ENCODE measurements at regions not wholly inside any gene's neighbourhood (a gene's known extent, or its start where the extent isn't known, plus 50 kb on each side); places are given as distances from the start of the nearest gene placed in this dataset.
A peak's percentile ranks its signal among the peaks of the same experiment; 100 is the strongest.

DNA sequence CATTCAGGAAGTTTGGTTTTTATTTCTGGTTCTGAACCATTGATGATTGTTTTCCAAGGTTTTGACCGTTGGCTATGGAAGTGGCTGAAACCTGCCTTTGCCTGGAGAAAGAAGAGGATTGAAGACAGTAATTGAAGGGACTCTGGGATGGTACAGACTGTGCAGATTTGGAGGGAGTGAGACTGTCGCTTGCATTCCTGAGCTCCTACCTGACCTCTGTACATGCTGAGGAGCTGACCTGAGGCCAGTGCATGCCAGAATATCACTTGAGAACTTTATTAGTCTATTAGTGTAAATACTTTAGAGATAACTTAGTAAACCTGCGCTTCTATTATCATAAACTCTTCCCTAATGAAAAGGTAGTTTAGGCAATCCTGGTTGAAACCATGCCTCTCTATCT is 276.4 kb downstream of the IRS2 start:
- Mint-ChIP-seq H3K27ac (no peak overlapping the region), H3K4me1 (no peaks in the 10 kb centered on the region), H3K36me3 (peaks cover 2% of the 10 kb centered on the region), H3K4me3 (no peak overlapping the region), H3K27me3 (peaks cover 5% of the 10 kb centered on the region), H3K9me3 (peaks cover 5 to 9% (median 6%) of the 10 kb centered on the region in 3 donors)

DNA sequence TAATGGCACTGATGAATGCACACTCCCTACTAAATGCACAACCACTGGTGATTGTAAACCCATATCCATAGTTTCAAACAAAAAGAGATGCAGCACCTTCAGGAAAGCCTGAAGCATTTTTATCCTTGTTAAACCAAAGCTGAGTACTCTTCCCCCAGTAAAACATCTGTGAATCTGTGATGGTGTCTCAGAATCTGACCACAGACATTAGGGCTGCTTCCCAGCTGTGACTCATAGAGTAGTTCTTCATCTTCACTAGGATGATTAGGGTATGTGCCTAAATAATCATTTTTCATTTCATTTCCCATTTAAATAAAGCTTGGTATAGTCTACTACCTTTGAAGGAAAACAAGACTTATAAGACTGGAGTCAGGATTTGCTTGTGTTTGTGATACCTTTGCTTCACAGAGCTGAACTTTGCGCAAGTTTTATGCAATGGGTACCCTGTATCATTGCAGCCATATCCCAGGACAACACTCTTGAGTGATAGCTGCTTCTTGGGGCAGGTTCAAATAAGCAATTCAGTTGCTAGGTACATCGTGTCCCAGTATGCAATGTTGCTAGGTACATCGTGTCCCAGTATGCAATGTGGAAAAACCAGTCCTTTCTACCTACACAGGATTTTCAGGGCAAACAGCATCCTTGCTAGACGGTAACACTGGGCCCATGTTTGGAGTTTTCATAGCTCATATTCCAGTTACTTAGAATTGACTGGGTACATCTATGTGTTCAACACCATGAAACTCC is 277.1 kb downstream of the IRS2 start:
- Mint-ChIP-seq H3K9me3 (peaks cover 5 to 9% (median 8%) of the 10 kb centered on the region in 3 donors), H3K4me1 (no peaks in the 10 kb centered on the region), H3K27me3 (peaks cover 5% of the 10 kb centered on the region), H3K4me3 (no peak overlapping the region), H3K36me3 (peaks cover 2% of the 10 kb centered on the region), H3K27ac (no peak overlapping the region)

DNA sequence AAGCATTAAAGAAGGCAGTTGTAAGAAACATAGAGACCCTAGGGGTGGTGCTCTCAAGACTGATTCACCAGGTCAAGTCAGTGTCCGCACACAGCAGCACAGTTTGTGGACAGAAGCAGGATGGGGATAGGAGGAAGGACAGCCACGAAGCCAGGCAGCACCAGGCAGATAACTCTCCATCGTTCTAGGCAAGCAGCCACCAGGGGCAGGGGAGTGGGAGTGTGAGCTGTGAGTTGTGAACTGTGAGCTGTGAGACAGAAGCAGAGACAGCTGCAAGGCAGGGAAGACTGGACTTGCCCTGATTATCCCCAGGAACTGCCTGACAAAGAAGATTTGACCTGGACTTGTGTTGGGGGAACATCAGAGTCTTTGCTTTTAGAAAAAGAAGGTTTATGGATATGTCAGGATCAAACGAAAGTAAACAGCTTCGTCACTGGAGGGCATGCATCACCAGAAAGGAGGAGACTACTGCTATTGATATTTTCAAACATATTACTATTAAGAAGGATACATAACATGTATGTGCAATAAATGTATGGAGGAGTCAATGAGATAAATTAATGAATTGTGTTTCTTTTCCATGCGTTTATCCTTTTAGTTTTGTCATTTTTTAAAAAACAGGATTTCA is 286.1 kb downstream of the IRS2 start:
- Mint-ChIP-seq H3K9me3 (peaks cover 2 to 7% (median 4%) of the 10 kb centered on the region in 3 donors), H3K27me3 (no peaks in the 10 kb centered on the region), H3K36me3 (no peaks in the 10 kb centered on the region), H3K4me1 (no peaks in the 10 kb centered on the region), H3K27ac (no peak overlapping the region), H3K4me3 (no peak overlapping the region)

DNA sequence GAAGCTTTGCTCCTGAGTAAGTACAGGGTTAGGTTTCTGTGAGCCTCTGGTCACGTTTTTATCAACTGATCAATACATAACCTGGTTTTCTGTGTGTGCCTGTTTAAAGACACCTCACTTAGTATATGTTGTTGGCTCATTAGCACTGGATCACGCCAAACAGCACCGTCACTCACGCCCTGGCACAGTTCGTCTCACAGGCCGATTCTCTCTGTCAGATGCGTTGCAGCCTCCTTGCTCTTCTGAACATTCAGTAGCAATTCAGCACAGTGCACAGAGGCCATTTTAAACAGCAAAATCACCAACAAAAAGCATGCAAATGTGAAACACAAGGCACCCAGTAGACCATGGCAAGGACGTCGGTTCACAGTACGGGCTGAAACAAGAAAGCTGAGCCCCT is 288.5 kb downstream of the IRS2 start:
- H3K36me3 Mint-ChIP-seq = no peaks in the 10 kb centered on the region
- no peaks in the 10 kb centered on the region for H3K4me1 Mint-ChIP-seq
- H3K9me3 Mint-ChIP-seq = peaks cover 0 to 1% (median 0%) of the 10 kb centered on the region in 3 donors
- H3K27ac Mint-ChIP-seq = no peak overlapping the region
- H3K4me3 Mint-ChIP-seq = no peak overlapping the region
- H3K27me3 Mint-ChIP-seq = no peaks in the 10 kb centered on the region

DNA sequence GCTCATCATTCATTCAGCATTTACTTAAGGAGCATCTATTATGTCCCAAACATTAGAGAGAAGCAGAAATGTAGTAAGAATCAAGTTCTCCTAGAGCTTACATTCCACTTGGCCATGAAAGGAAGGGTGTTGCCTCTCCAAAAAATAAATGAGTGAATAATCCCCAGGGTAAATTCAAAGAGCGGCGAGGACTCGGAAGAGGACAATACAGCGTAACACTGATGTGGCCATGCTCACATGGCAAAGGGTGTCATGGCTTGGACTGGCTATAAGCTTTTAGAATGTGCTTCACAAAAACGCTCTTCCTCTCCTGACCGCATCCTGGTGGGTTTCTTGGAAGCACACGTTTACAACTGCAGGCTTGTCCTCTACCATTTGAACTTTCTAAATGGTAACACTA is 290.2 kb downstream of the IRS2 start:
- Mint-ChIP-seq H3K4me3 (peak overlapping the region in 1 of 4 donors; percentile 28), H3K4me1 (no peaks in the 10 kb centered on the region), H3K36me3 (no peaks in the 10 kb centered on the region), H3K9me3 (no peaks in the 10 kb centered on the region), H3K27ac (no peak overlapping the region), H3K27me3 (no peaks in the 10 kb centered on the region)

DNA sequence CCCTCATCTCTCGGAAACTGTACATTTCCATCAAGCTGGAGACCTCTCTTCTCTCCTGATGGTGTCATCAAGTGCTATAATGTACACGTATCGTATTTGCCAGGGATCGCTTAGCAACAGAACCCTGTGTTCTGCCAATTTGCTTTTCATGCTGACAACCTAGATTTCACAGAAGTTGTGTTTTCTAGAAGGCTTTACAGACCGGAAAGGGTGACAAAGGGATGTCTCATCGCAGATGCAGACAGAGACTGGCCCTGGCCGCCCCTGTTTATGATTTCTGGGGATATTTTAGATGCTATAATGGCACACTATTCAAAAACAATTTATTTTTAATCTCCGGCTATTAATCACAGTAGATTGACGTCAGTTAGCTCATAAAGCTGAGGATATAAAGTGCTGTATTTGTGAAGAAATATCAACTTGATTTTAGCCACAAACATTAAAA is 291.4 kb downstream of the IRS2 start:
- H3K9me3 Mint-ChIP-seq = no peaks in the 10 kb centered on the region
- no peaks in the 10 kb centered on the region for H3K36me3 Mint-ChIP-seq
- no peak overlapping the region for H3K4me3 Mint-ChIP-seq
- peak overlapping the region in 1 of 3 donors; percentile 48 for H3K27ac Mint-ChIP-seq
- H3K27me3 Mint-ChIP-seq = no peaks in the 10 kb centered on the region
- H3K4me1 Mint-ChIP-seq = no peaks in the 10 kb centered on the region

DNA sequence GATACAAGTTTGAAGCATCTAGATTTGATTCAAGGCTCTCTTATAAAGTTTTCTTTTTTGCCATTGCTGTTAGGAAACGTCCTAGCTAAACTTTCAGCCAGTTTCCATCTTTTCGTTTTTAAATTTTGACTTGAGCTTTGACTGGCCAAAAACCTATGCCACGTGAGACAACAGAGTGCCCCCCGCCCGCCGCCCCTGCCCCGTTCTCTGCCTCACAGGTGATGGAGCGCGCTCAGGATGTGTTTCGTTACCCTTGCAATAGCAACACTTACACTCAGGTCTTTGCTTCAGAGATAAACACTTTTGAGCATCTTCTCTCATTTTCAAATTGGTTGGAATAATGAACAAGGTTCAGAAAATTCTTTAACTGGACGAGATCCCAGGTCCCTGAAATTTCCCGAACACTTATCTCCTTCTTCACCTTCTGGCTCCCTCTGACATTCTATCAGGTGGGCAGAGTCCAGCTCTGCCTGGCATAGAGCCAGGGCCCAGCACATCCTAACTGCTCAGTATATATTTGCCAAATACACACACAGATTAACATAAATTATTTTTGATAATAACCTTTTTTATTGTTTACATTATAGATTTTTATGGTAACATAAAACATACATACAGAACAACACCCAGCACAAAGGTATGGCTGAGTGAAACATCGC is 301.1 kb downstream of the IRS2 start:
- Mint-ChIP-seq H3K9me3 (peaks cover 0 to 4% (median 3%) of the 10 kb centered on the region in 3 donors), H3K4me1 (no peaks in the 10 kb centered on the region), H3K36me3 (no peaks in the 10 kb centered on the region), H3K4me3 (peak overlapping the region in 1 of 4 donors; percentile 45), H3K27me3 (peaks cover 2% of the 10 kb centered on the region), H3K27ac (no peak overlapping the region)

DNA sequence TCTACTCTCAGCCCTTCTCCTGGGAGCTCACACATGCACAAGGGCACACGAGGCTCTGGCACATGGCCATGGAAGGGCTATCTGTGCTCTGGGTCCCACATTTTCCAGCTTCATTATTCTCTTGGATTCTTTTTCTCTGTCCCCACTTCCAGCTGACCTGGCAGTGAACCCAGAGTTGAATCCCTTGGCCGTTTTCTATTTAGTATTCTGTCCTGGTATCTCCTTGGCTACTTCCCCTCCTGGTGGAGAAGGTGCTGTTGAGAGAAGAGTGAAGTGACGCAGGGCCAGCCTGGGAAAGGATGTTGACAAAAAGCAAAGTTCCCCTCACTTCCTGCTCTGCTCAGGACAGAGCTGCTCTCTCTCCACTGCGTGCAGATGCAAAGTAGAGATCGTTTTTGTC is 303.1 kb downstream of the IRS2 start:
- no peaks in the 10 kb centered on the region for H3K36me3 Mint-ChIP-seq
- H3K27ac Mint-ChIP-seq = no peak overlapping the region
- H3K4me3 Mint-ChIP-seq = no peak overlapping the region
- no peaks in the 10 kb centered on the region for H3K27me3 Mint-ChIP-seq
- no peaks in the 10 kb centered on the region for H3K4me1 Mint-ChIP-seq
- H3K9me3 Mint-ChIP-seq = peaks cover 0 to 5% (median 4%) of the 10 kb centered on the region in 3 donors

DNA sequence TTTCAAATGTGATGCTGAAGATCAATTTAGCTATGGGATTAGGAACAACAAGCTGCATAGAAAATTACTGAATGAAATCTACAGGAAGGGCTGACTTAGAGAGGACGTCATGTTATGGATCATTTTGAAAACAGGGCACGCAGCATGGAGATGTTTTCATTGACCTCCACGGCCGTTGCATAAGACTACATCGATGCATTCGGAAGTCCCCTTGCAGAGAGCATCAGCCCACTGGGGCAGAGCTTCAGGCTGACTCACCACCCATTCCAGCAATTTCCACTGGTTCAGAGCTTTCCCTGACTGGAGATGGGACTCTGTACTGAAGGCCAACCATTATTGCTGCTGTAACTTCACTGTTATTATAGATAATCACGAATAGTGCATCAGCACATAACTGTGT is 305.3 kb downstream of the IRS2 start:
- H3K36me3 Mint-ChIP-seq = no peaks in the 10 kb centered on the region
- H3K4me3 Mint-ChIP-seq = no peak overlapping the region
- no peaks in the 10 kb centered on the region for H3K27me3 Mint-ChIP-seq
- H3K4me1 Mint-ChIP-seq = no peaks in the 10 kb centered on the region
- H3K9me3 Mint-ChIP-seq = peaks cover 0 to 5% (median 2%) of the 10 kb centered on the region in 3 donors
- H3K27ac Mint-ChIP-seq = no peak overlapping the region

DNA sequence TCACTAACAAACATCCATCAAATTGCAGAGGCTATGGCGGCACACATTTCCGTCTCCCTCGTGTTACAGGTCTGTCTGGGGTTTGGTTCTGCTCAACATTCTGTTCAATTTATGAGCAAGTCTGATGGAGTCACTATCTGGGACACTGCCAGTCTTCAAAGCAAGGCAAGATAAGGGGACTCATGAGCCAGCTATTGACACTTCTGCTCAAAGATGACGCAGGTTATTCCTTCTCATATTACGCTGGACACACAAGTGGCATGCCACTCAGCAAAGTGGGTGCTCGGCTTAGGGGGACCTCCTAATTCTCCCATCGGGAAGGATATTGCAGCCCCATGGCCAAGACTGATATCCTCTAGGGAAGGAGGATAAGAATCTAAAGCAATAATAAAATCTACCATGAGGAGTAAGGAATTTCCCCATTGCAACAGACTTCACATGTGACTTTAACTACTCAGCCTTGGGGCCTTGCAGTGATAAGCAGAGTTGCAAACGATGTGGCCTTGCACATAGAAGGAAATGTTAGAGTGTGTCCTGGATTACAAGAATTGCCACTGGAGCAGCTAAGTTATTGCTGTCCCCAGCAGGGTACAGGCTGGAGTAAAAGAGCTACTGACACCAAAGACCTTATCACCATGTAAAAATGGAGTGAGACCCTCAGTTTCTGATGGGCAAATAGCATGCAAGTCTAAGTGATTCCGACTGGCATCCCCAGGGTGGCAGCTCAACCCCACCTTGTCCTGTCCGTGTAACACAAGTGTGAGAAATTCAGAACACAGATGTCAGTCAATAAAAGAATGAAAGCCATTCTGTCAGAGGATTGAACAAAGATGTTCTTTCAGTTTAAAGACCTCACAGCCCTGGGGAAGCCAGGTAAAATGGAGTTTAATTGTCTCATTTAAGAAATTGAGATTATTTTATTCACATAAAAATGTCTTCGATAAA is 306.1 kb downstream of the IRS2 start:
- H3K9me3 Mint-ChIP-seq = peaks cover 0 to 5% (median 2%) of the 10 kb centered on the region in 3 donors
- no peak overlapping the region for H3K27ac Mint-ChIP-seq
- no peaks in the 10 kb centered on the region for H3K4me1 Mint-ChIP-seq
- no peaks in the 10 kb centered on the region for H3K27me3 Mint-ChIP-seq
- H3K4me3 Mint-ChIP-seq = no peak overlapping the region
- no peaks in the 10 kb centered on the region for H3K36me3 Mint-ChIP-seq

DNA sequence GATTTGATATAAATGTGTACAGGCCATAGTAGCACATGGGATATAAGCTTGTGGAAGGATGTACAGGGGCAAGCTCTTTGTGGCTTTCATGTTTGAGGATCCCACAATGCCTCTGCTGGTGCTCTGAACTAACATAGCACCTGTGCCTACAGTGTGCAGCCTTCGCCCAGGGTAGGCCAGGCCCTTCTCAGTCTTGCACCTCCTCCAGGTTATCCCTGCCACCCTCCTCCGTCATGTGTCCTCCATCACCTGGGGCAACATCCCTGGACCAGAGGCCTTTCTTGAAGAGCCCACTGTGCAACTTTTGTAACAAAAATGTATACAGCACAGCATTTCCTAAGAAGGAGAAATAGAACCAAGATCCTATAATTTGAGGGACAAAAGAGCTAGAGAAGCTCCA is 306.8 kb downstream of the IRS2 start:
- Mint-ChIP-seq H3K27me3 (no peaks in the 10 kb centered on the region), H3K4me3 (no peak overlapping the region), H3K9me3 (peaks cover 0 to 5% (median 2%) of the 10 kb centered on the region in 3 donors), H3K27ac (no peak overlapping the region), H3K4me1 (no peaks in the 10 kb centered on the region), H3K36me3 (no peaks in the 10 kb centered on the region)

DNA sequence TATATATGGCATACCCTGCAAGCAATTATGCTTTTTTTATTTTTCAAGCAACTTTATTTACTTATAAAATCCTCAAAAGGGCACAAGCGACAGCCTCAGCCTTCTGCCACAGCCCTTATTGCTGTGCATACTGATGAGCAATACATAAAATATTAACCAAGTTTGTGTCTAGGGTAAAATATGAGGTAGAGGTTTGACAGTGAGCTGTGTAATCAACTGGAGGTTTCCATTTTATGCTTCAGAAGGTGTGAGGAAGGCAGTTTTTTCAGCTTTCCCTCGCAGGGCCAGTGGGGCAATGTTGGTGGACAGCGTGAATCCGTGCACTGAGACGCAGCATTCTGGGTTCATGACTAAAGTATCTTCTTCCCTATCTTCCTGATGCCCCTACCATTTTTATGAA is 310.4 kb downstream of the IRS2 start:
- Mint-ChIP-seq H3K27me3 (no peaks in the 10 kb centered on the region), H3K9me3 (peaks cover 0 to 2% (median 2%) of the 10 kb centered on the region in 3 donors), H3K36me3 (no peaks in the 10 kb centered on the region), H3K4me3 (no peak overlapping the region), H3K27ac (no peak overlapping the region), H3K4me1 (no peaks in the 10 kb centered on the region)

DNA sequence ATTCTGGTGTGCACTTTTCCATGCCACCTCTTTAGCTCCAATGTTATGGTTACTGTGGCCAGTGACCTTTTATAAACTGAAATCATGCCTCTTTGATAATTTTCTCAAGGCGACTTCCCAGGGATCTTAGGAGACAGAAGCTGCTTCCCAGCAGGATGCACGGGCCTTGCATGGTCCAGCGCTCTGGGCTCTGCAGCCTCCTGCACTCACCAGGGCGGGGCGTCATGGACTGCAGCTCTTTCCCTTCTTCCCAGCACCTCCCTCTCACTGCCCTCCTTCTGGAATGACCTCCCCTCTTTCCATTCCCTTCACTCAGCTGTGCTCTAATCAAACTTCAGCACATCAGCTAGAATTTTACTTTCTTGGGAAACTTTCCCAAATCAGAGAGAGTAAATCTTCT is 318.3 kb downstream of the IRS2 start:
- peaks cover 0 to 3% (median 1%) of the 10 kb centered on the region in 3 donors for H3K9me3 Mint-ChIP-seq
- no peaks in the 10 kb centered on the region for H3K4me1 Mint-ChIP-seq
- H3K27me3 Mint-ChIP-seq = no peaks in the 10 kb centered on the region
- no peaks in the 10 kb centered on the region for H3K36me3 Mint-ChIP-seq
- no peak overlapping the region for H3K27ac Mint-ChIP-seq
- no peak overlapping the region for H3K4me3 Mint-ChIP-seq

DNA sequence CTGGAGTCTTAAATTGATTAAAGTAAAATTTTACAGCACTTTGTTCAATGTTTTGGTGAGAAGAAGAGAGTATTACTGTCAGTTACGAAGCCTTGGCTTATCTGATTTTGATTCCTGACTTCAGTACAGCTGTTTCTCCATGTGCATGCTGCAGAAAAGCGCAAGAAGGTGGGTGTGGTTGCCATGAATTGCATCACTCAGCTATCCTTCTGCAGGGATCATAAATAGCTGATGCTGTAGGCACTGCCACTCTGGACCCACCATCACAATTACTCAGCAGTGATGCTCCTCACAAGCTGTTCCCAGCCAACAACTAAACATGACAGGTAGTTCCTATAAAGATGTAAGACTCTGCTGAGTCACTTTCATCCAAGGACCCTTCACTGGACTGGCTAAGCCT is 321.2 kb downstream of the IRS2 start:
- H3K4me3 Mint-ChIP-seq = no peak overlapping the region
- peaks cover 0 to 10% (median 5%) of the 10 kb centered on the region in 3 donors for H3K9me3 Mint-ChIP-seq
- H3K36me3 Mint-ChIP-seq = no peaks in the 10 kb centered on the region
- no peak overlapping the region for H3K27ac Mint-ChIP-seq
- H3K4me1 Mint-ChIP-seq = no peaks in the 10 kb centered on the region
- H3K27me3 Mint-ChIP-seq = no peaks in the 10 kb centered on the region
